ENCODE measurements at regions not wholly inside any gene's neighbourhood (a gene's known extent, or its start where the extent isn't known, plus 50 kb on each side); places are given as distances from the start of the nearest gene placed in this dataset.

DNA sequence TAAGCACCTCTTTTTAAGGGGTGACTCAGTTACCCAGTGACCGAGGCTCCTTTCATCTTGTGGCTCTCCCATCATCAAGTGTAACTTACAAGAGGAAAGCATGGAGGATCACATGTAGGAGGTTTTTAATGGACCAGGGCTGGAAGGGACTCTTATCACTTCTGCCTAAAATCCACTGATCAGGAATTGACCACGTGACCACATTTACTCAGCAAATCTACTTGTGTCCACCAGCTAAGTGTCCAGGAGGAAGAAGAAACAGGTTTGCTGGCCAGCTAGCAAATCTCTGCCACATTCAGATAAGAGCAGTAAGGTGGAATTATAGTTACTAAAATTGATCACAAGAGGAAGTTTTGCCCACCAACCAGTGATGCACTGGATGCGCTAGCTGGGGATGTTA lies 486.0 kb downstream of the ENC1 start:
- Mint-ChIP-seq H3K27ac (no peak overlapping the region), H3K27me3 (ENCODE audit: low read depth) (peaks cover 10% of the 10 kb centered on the region), H3K36me3 (ENCODE audit: low read depth) (no peaks in the 10 kb centered on the region), H3K4me1 (ENCODE audit: low read depth) (no peaks in the 10 kb centered on the region), H3K4me3 (no peak overlapping the region), H3K9me3 (no peaks in the 10 kb centered on the region)

DNA sequence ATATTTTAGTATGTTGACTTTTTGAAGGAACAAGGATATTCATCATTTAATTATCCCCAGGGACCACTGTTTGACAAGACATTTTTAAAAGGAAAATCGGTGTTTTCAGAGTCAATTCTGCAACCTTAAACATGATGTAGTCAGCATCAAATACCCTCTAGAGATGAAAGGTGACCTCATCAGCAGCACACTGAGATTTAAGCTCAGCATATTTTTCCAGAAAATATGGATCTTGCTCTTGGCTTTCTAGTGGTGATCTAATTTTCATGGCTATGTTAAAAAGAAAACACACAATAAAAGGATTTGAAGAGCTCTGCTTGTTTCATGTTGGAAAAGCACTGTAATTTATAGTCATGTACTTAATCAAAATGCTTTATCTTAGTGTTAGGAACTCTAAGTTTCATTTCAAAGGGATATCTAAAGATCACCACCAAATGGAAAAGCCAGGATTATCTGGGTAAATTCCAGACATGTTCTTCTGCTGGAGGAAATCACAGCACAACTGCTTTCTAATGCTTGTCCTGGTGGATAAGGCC lies 487.2 kb downstream of the ENC1 start:
- Mint-ChIP-seq H3K27ac (no peak overlapping the region), H3K27me3 (ENCODE audit: low read depth) (peaks cover 4% of the 10 kb centered on the region), H3K4me1 (ENCODE audit: low read depth) (no peaks in the 10 kb centered on the region), H3K4me3 (no peak overlapping the region), H3K36me3 (ENCODE audit: low read depth) (no peaks in the 10 kb centered on the region), H3K9me3 (no peaks in the 10 kb centered on the region)

DNA sequence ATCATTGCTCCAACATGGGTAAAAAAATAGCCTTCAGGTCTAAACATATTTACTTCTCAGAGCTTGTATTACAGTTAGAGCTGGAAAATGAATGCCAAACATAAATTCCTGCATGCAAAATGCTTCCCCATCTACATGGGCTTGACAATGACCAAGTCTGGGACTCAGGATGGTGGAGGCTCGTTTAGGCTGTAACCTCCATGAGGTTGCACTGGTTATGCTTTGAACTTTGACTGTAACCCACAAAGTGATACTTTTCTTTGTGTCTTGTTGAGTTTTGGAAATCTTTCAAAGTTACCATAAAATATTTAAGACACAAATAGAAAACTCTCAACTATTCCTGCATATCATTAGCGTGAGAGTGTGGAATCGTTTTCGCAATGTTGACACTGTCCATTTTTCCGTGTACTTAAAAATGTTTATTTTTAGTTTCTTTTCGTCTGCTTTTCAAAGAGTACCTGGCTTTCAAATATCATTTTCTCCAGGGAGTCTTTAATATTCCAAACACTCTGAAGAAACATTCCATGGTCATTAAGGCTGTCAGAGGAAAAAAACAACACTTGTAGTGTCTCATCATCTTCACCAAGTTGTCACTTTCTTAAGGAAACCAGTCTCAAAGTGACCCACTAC lies 487.8 kb downstream of the ENC1 start:
- Mint-ChIP-seq H3K27ac (no peak overlapping the region), H3K36me3 (ENCODE audit: low read depth) (no peaks in the 10 kb centered on the region), H3K9me3 (no peaks in the 10 kb centered on the region), H3K27me3 (ENCODE audit: low read depth) (peaks cover 4% of the 10 kb centered on the region), H3K4me1 (ENCODE audit: low read depth) (no peaks in the 10 kb centered on the region), H3K4me3 (no peak overlapping the region)

GRCh38 chr5:74152136-74152535 lies 488.4 kb downstream of the ENC1 start:
- Mint-ChIP-seq H3K9me3 (no peaks in the 10 kb centered on the region), H3K36me3 (ENCODE audit: low read depth) (no peaks in the 10 kb centered on the region), H3K4me3 (no peak overlapping the region), H3K27ac (no peak overlapping the region), H3K27me3 (ENCODE audit: low read depth) (peaks cover 4% of the 10 kb centered on the region), H3K4me1 (ENCODE audit: low read depth) (no peaks in the 10 kb centered on the region)

DNA sequence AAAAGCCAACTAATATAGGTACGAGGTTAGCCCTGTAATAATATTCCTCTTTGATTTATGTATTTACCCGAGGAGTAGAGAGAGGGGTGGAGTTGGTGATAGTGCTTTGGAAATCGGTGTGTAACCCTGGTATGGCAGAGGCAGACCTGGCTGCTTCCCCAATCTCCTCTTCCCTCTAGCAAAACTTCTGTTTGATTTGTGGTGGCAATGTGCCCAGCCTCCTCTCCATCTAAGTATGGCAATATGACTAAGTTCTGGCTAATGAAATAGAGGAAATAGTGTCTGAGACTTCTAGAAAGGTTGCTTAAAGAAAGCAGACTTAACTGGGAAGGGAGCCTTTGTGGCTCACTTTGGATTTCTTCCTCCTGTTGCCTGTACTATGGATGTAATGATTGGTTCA lies 491.1 kb downstream of the ENC1 start:
- Mint-ChIP-seq H3K4me1 (ENCODE audit: low read depth) (no peaks in the 10 kb centered on the region), H3K4me3 (no peak overlapping the region), H3K27ac (no peak overlapping the region), H3K9me3 (no peaks in the 10 kb centered on the region), H3K27me3 (ENCODE audit: low read depth) (peaks cover 4% of the 10 kb centered on the region), H3K36me3 (ENCODE audit: low read depth) (no peaks in the 10 kb centered on the region)

DNA sequence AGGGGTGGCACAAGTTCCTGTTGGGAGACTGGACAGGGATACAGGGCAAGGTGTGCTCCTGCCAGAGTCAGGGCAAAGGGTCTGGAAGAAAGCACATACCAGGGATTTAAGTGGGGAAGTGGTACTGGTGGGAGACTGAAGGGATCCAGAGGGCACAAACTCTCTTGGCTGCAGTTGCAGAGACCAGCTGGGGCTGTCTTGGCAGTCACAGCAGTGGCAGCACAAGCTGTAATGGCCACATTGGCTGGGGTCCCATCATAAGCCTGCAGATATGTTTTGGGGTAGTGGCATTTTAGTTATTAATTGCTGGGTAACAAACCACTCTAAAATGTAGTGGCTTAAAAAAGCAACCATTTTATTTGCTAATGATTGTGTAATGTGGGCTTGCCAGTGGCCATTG lies 492.2 kb downstream of the ENC1 start:
- Mint-ChIP-seq H3K27me3 (ENCODE audit: low read depth) (peaks cover 2% of the 10 kb centered on the region), H3K27ac (no peak overlapping the region), H3K9me3 (no peaks in the 10 kb centered on the region), H3K4me3 (no peak overlapping the region), H3K36me3 (ENCODE audit: low read depth) (no peaks in the 10 kb centered on the region), H3K4me1 (ENCODE audit: low read depth) (no peaks in the 10 kb centered on the region)

- no peaks in the 10 kb centered on the region for H3K36me3 Mint-ChIP-seq (ENCODE audit: low read depth)
- no peaks in the 10 kb centered on the region for H3K9me3 Mint-ChIP-seq
- H3K4me3 Mint-ChIP-seq = no peak overlapping the region
- no peaks in the 10 kb centered on the region for H3K27me3 Mint-ChIP-seq (ENCODE audit: low read depth)
- H3K27ac Mint-ChIP-seq = no peak overlapping the region
- no peaks in the 10 kb centered on the region for H3K4me1 Mint-ChIP-seq (ENCODE audit: low read depth)
These were observed 493.7 kb downstream of the ENC1 start for GRCh38 chr5:74146796-74147195.

GRCh38 chr5:74145951-74146350 lies 494.6 kb downstream of the ENC1 start:
- Mint-ChIP-seq H3K9me3 (no peaks in the 10 kb centered on the region), H3K4me1 (ENCODE audit: low read depth) (no peaks in the 10 kb centered on the region), H3K27me3 (ENCODE audit: low read depth) (no peaks in the 10 kb centered on the region), H3K36me3 (ENCODE audit: low read depth) (no peaks in the 10 kb centered on the region), H3K4me3 (no peak overlapping the region), H3K27ac (no peak overlapping the region)

- Mint-ChIP-seq H3K36me3 (ENCODE audit: low read depth) (no peaks in the 10 kb centered on the region), H3K4me3 (no peak overlapping the region), H3K27me3 (ENCODE audit: low read depth) (no peaks in the 10 kb centered on the region), H3K9me3 (no peaks in the 10 kb centered on the region), H3K4me1 (ENCODE audit: low read depth) (no peaks in the 10 kb centered on the region), H3K27ac (no peak overlapping the region)
These were observed 496.7 kb downstream of the ENC1 start for GRCh38 chr5:74143721-74144330.

DNA sequence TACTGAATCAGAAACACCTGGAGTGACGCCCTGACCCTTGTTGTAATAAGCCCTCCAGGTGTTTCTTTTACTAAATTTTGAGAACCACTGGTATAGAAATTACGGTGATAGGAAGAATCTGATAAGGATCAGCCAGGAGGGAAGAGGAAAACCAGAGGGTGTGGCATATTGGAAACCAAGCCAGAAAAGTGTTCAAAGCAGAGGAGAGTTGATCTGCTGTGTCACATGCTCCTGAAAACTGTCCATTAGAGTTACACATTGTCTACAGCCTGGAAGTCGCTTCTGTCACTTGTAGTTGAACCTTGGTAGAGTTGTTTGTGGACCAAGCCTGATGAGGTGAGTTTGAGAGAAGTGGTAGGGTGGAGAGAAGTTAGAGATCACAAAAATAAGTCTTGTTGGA lies 497.4 kb downstream of the ENC1 start:
- H3K36me3 Mint-ChIP-seq (ENCODE audit: low read depth) = no peaks in the 10 kb centered on the region
- H3K9me3 Mint-ChIP-seq = no peaks in the 10 kb centered on the region
- H3K27me3 Mint-ChIP-seq (ENCODE audit: low read depth) = no peaks in the 10 kb centered on the region
- H3K4me3 Mint-ChIP-seq = no peak overlapping the region
- H3K27ac Mint-ChIP-seq = no peak overlapping the region
- no peaks in the 10 kb centered on the region for H3K4me1 Mint-ChIP-seq (ENCODE audit: low read depth)

GRCh38 chr5:74141053-74141452 lies 499.5 kb downstream of the ENC1 start:
- Mint-ChIP-seq H3K27ac (no peak overlapping the region), H3K9me3 (no peaks in the 10 kb centered on the region), H3K36me3 (ENCODE audit: low read depth) (no peaks in the 10 kb centered on the region), H3K4me3 (no peak overlapping the region), H3K4me1 (ENCODE audit: low read depth) (no peaks in the 10 kb centered on the region), H3K27me3 (ENCODE audit: low read depth) (peaks cover 5% of the 10 kb centered on the region)

- H3K9me3 Mint-ChIP-seq = no peaks in the 10 kb centered on the region
- H3K36me3 Mint-ChIP-seq (ENCODE audit: low read depth) = no peaks in the 10 kb centered on the region
- H3K27me3 Mint-ChIP-seq (ENCODE audit: low read depth) = peaks cover 7% of the 10 kb centered on the region
- no peak overlapping the region for H3K4me3 Mint-ChIP-seq
- H3K4me1 Mint-ChIP-seq (ENCODE audit: low read depth) = no peaks in the 10 kb centered on the region
- no peak overlapping the region for H3K27ac Mint-ChIP-seq
These were observed 500.1 kb downstream of the ENC1 start for GRCh38 chr5:74140409-74140808.

DNA sequence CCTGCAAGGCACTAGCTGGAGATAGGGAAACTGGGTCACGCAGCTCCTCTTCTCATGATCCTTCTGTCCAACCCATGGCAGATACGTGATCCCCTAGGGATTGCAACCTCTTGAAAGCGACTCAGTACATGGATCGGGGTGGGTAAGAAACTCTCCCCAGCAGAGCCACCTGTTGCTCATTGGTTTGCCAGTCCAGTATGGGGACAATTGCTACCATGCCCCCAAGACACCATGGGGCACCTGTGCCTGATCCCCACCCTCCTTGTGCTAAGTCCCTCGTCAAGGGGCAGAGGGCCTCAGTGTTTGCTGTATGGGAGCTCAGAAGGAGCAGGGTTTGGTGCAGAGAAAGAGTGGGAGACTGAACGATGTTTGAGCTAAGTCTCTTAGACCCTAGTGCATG lies 500.9 kb downstream of the ENC1 start:
- Mint-ChIP-seq H3K27ac (no peak overlapping the region), H3K27me3 (ENCODE audit: low read depth) (peaks cover 7% of the 10 kb centered on the region), H3K9me3 (no peaks in the 10 kb centered on the region), H3K36me3 (ENCODE audit: low read depth) (no peaks in the 10 kb centered on the region), H3K4me3 (no peak overlapping the region), H3K4me1 (ENCODE audit: low read depth) (no peaks in the 10 kb centered on the region)

GRCh38 chr5:74138721-74139120 lies 501.8 kb downstream of the ENC1 start:
- no peak overlapping the region for H3K4me3 Mint-ChIP-seq
- H3K27me3 Mint-ChIP-seq (ENCODE audit: low read depth) = peaks cover 7% of the 10 kb centered on the region
- no peaks in the 10 kb centered on the region for H3K9me3 Mint-ChIP-seq
- H3K27ac Mint-ChIP-seq = no peak overlapping the region
- H3K36me3 Mint-ChIP-seq (ENCODE audit: low read depth) = no peaks in the 10 kb centered on the region
- H3K4me1 Mint-ChIP-seq (ENCODE audit: low read depth) = no peaks in the 10 kb centered on the region

DNA sequence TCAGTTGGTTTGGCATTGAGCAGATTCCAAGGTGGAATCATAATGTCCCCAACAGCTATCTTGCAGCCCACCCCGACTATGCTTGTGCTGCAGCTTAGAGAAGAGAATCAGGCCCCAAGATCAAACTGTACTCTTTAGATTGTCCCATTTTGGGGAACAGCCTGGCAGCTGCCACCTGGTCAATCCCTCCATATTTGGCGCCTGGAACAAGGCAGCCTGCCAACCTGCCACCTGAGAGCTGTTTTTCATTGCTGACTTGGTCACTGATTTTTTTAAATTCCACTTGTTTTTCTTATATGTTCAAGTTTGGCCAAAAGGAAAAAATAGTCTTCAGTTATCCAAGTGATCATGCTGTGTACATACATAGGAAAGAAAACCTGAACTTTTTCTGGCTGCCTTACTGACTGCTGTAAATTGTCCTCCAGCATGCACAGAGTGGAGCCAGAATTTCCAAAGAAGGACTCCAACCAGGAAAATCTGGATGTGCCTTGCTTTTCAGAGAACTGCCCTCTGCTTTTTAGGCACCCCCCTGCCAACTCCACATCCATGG lies 504.2 kb downstream of the ENC1 start:
- H3K36me3 Mint-ChIP-seq (ENCODE audit: low read depth) = no peaks in the 10 kb centered on the region
- no peak overlapping the region for H3K27ac Mint-ChIP-seq
- H3K9me3 Mint-ChIP-seq = no peaks in the 10 kb centered on the region
- H3K27me3 Mint-ChIP-seq (ENCODE audit: low read depth) = peaks cover 7% of the 10 kb centered on the region
- H3K4me3 Mint-ChIP-seq = no peak overlapping the region
- H3K4me1 Mint-ChIP-seq (ENCODE audit: low read depth) = no peaks in the 10 kb centered on the region
